PC-3 (cell line): ENCODE measurements at regions not wholly inside any gene's neighbourhood (a gene's known extent, or its start where the extent isn't known, plus 50 kb on each side); places are given as distances from the start of the nearest gene placed in this dataset.

ENCODE experiments used
- ATAC-seq: fragments of 200-7000 bp; cut with Tn5 transposase; 2 replicates; pipeline ENCODE4 v1.9.1; 2020; ENCODE audit warnings: mild to moderate bottlenecking, moderate library complexity
- BruUV-seq: library from RNA; stranded (reverse); fragments of 400-500 nt; replicated peaks from 2 replicates; lab custom pipeline; 2021; lab: Mats Ljungman, UMichigan
- CTCF ChIA-PET: fragments of 300-600 bp; sonication (Branson Sonifier 250); formaldehyde crosslinking; loops from one replicate; lab custom pipeline; 2022; ENCODE audit warnings: antibody characterized with exemption; lab: Charles Lee
- POLR2A ChIA-PET: fragments of 300-600 bp; sonication (Branson Sonifier 250); formaldehyde crosslinking; loops from one replicate; lab custom pipeline; 2022; ENCODE audit warnings: antibody characterized with exemption; ENCODE audit not compliant: unreplicated experiment; lab: Charles Lee
- DNase-seq: peaks from one replicate; pipeline ENCODE4 v3.0.0-alpha.2; 2015
- H2AFZ ChIP-seq: fragments of 300-600 bp; sonication (generic); 2 replicates; pipeline ENCODE4 v1.6.0; 2016; ENCODE audit warnings: antibody characterized with exemption, low read length
- H3F3A ChIP-seq: fragments of 300-600 bp; sonication (generic); one replicate; pipeline ENCODE4 v1.6.0; 2017; ENCODE audit warnings: antibody characterized with exemption, low read length, control low read depth, mild to moderate bottlenecking; ENCODE audit not compliant: unreplicated experiment
- H3K27ac ChIP-seq: fragments of 300-600 bp; sonication (generic); 2 replicates; pipeline ENCODE4 v1.5.1; 2016; ENCODE audit warnings: mild to moderate bottlenecking, low read length
- H3K27me3 ChIP-seq: fragments of 300-600 bp; sonication (generic); 2 replicates; pipeline ENCODE4 v1.6.1; 2016; ENCODE audit warnings: low read length, mixed read lengths
- H3K36me3 ChIP-seq: fragments of 300-600 bp; sonication (generic); 2 replicates; pipeline ENCODE4 v1.6.1; 2016; ENCODE audit warnings: low read depth, mixed run types, low read length, mixed read lengths
- H3K4me1 ChIP-seq: fragments of 300-600 bp; sonication (generic); 2 replicates; pipeline ENCODE4 v1.5.1; 2016; ENCODE audit warnings: low read length; ENCODE audit not compliant: insufficient read depth
- H3K4me2 ChIP-seq: fragments of 300-600 bp; sonication (generic); 2 replicates; pipeline ENCODE4 v1.6.0; 2016; ENCODE audit warnings: low read length
- H3K4me3 ChIP-seq: fragments of 300-600 bp; sonication (generic); 2 replicates; pipeline ENCODE4 v1.5.1; 2016; ENCODE audit warnings: mild to moderate bottlenecking, low read length, mixed read lengths
- H3K79me2 ChIP-seq: fragments of 300-600 bp; sonication (generic); 2 replicates; pipeline ENCODE4 v1.6.1; 2017; ENCODE audit warnings: low read length, mixed read lengths
- H3K9ac ChIP-seq: fragments of 300-600 bp; sonication (generic); 2 replicates; pipeline ENCODE4 v1.6.0; 2016; ENCODE audit warnings: mild to moderate bottlenecking, low read length
- H3K9me2 ChIP-seq: fragments of 300-600 bp; sonication (generic); replicated peaks from 2 replicates; pipeline ENCODE4 v1.6.1; 2016; ENCODE audit warnings: mixed run types, low read length, mixed read lengths
- H3K9me3 ChIP-seq: fragments of 300-600 bp; sonication (generic); 2 replicates; pipeline ENCODE4 v1.6.1; 2016; ENCODE audit warnings: low read length, mixed read lengths
- H4K20me1 ChIP-seq: fragments of 300-600 bp; sonication (generic); 2 replicates; pipeline ENCODE4 v1.6.1; 2016; ENCODE audit warnings: low read length, mixed read lengths
- CTCF ChIP-seq: fragments of 300-600 bp; sonication (generic); conservative IDR thresholded peaks from 2 replicates; pipeline ENCODE4 v1.5.1; 2017; ENCODE audit warnings: antibody characterized with exemption, low read depth, mild to moderate bottlenecking, low read length
- EZH2 ChIP-seq: fragments of 300-600 bp; sonication (generic); IDR thresholded peaks from one replicate; pipeline ENCODE4 v1.6.1; 2017; ENCODE audit warnings: antibody characterized with exemption, mild to moderate bottlenecking, low read length; ENCODE audit not compliant: unreplicated experiment
- EZH2phosphoT487 ChIP-seq: fragments of 300-600 bp; sonication (generic); IDR thresholded peaks from 2 replicates; pipeline ENCODE4 v1.6.1; 2018; ENCODE audit warnings: mild to moderate bottlenecking, antibody characterized with exemption, low read length, borderline replicate concordance
- intact Hi-C: fragments of 100-400 bp; cut with micrococcal nuclease; formaldehyde crosslinking; loops from 2 replicates; pipeline ENCODE4 v1.9.0; 2023

GRCh38 chr3:54053882-54054281 is 68.5 kb upstream of the CACNA2D3 start:
- Histone ChIP-seq H3K27me3 (peaks cover 39% of the 10 kb centered on the region), H3K4me1 (no peaks in the 10 kb centered on the region), H3K4me3 (no peak overlapping the region), H3K36me3 (no peaks in the 10 kb centered on the region), H2AFZ (no peak overlapping the region), H3F3A (no peaks in the 10 kb centered on the region), H3K9me3 (no peaks in the 10 kb centered on the region), H3K4me2 (no peak overlapping the region), H3K9ac (no peak overlapping the region), H4K20me1 (no peaks in the 10 kb centered on the region), H3K9me2 (no peaks in the 10 kb centered on the region), H3K79me2 (no peaks in the 10 kb centered on the region), H3K27ac (no peak overlapping the region)
- ChIA-PET CTCF (no interaction called here), POLR2A (no interaction called here)
- intact Hi-C loops, result no loop called here
- DNase-seq, result no peak
- BruUV-seq, result no TSS peak
- TF ChIP-seq CTCF (no peak), EZH2phosphoT487 (no peak)
- ATAC-seq, result no peak

- Histone ChIP-seq H3K36me3 (no peaks in the 10 kb centered on the region), H3K4me3 (no peak overlapping the region), H3K79me2 (no peaks in the 10 kb centered on the region), H3K4me1 (no peaks in the 10 kb centered on the region), H3K4me2 (no peak overlapping the region), H4K20me1 (no peaks in the 10 kb centered on the region), H2AFZ (no peak overlapping the region), H3K9me3 (no peaks in the 10 kb centered on the region), H3K9me2 (no peaks in the 10 kb centered on the region), H3K9ac (no peak overlapping the region), H3K27ac (no peak overlapping the region), H3K27me3 (peaks cover 39% of the 10 kb centered on the region), H3F3A (no peaks in the 10 kb centered on the region)
- TF ChIP-seq EZH2phosphoT487 (no peak), EZH2 (no peak), CTCF (no peak)
- no peak for DNase-seq
- no TSS peak for BruUV-seq
- POLR2A ChIA-PET, result no interaction called here
- CTCF ChIA-PET, result no interaction called here
- no peak for ATAC-seq
- intact Hi-C loops, result no loop called here
These were observed 69.1 kb upstream of the CACNA2D3 start for GRCh38 chr3:54053211-54053610.

- H2AFZ ChIP-seq, result no peak overlapping the region
- peaks cover 4% of the 10 kb centered on the region; the same call in 1 of the 2 replicates for H3K27me3 ChIP-seq
- POLR2A ChIA-PET, result no interaction called here
- no peaks in the 10 kb centered on the region; the same call in 1 of the 2 replicates for H3K4me1 ChIP-seq
- no TSS peak for BruUV-seq
- no peaks in the 10 kb centered on the region for H3K79me2 ChIP-seq
- H3K9me3 ChIP-seq, result no peaks in the 10 kb centered on the region
- H3F3A ChIP-seq, result no peaks in the 10 kb centered on the region
- H3K36me3 ChIP-seq, result no peaks in the 10 kb centered on the region
- no peak overlapping the region for H3K4me2 ChIP-seq
- intact Hi-C loops, result no loop called here
- no peak overlapping the region for H3K9ac ChIP-seq
- H3K4me3 ChIP-seq, result no peak overlapping the region
- H3K27ac ChIP-seq, result no peak overlapping the region
- DNase-seq (peak; percentile 32), ATAC-seq (no peak)
- no peak for TF ChIP-seq EZH2
- TF ChIP-seq CTCF, result no peak
- no peak for TF ChIP-seq EZH2phosphoT487
- CTCF ChIA-PET, result no interaction called here
- H3K9me2 ChIP-seq, result no peaks in the 10 kb centered on the region
- H4K20me1 ChIP-seq, result no peaks in the 10 kb centered on the region
These were observed 74.8 kb upstream of the CACNA2D3 start for GRCh38 chr3:54047568-54047967.
